K562 (cell line): ENCODE measurements at regions not wholly inside any gene's neighbourhood (a gene's known extent, or its start where the extent isn't known, plus 50 kb on each side); places are given as distances from the start of the nearest gene placed in this dataset.

Experiments
- ATAC-seq: fragments of 200-7000 bp; cut with Tn5 transposase; 3 replicates; pipeline ENCODE4 v1.9.1; 2020; ENCODE audit warnings: moderate library complexity
- BruUV-seq: library from RNA; stranded (reverse); fragments of 400-500 nt; replicated peaks from 2 replicates; lab custom pipeline; 2021; lab: Mats Ljungman, UMichigan
- CTCF ChIA-PET: fragments of 300-600 bp; formaldehyde crosslinking; extraction: SDS; loops from one replicate; lab custom pipeline; 2021; ENCODE audit warnings: low intra/inter-chr PET ratio; lab: Yijun Ruan, JAX
- POLR2A ChIA-PET: fragments of 300-600, 350-650 bp; sonication (Branson Sonifier 250); formaldehyde crosslinking; extraction: SDS; loops from one replicate; lab custom pipeline; 2021; ENCODE audit warnings: antibody characterized with exemption, inconsistent platforms; lab: Yijun Ruan, JAX
- DNase-seq, 4 experiments: peaks; one replicate each; pipeline versions ENCODE4 v3.0.0 to v3.0.0-alpha.2; 2011 to 2018; ENCODE audit warnings: low spot score in 3 of 4, mixed read lengths in 3 of 4; ENCODE audit errors: extremely low read depth in 1 of 4
- FAIRE-seq: peaks from 2 replicates; lab custom pipeline; 2011; peaks lifted over from hg19 to GRCh38; lab: Jason Lieb, UNC
- H2AFZ ChIP-seq: 2 replicates; pipeline ENCODE4 v1.6.0; 2011; ENCODE audit warnings: low read depth, low read length, control low read depth, inconsistent platforms
- H3K27ac ChIP-seq: fragments of 200-600 bp; 3 replicates; pipeline ENCODE4 v1.8.0; 2011; ENCODE audit warnings: low read depth, mild to moderate bottlenecking, control low read depth, inconsistent platforms, low read length, moderate library complexity, mixed read lengths; ENCODE audit errors: extremely low read depth
- H3K27me3 ChIP-seq, 2 experiments: fragments of 300-600 bp in 1 of 2; 2 replicates in 1 of 2; 3 replicates in 1 of 2; pipeline versions ENCODE4 v1.6.0 to v1.8.0; 2011; ENCODE audit warnings: inconsistent platforms in 2 of 2, low read length in 2 of 2, mild to moderate bottlenecking in 1 of 2, mixed read lengths in 1 of 2, moderate library complexity in 1 of 2; ENCODE audit not compliant: control insufficient read depth in 2 of 2, insufficient read depth in 2 of 2
- H3K36me3 ChIP-seq: fragments of 300-600 bp; 3 replicates; pipeline ENCODE4 v1.8.0; 2011; ENCODE audit warnings: mild to moderate bottlenecking, low read length, inconsistent platforms; ENCODE audit not compliant: control insufficient read depth, insufficient read depth
- H3K4me1 ChIP-seq, 2 experiments: fragments of 200-600 bp in 1 of 2; replicated peaks in 1 of 2; 2 replicates in 1 of 2; 3 replicates in 1 of 2; pipeline versions ENCODE4 v1.5.1 to v1.8.0; 2011; ENCODE audit warnings: inconsistent platforms in 2 of 2, low read length in 2 of 2, mild to moderate bottlenecking in 1 of 2, mixed read lengths in 1 of 2, moderate library complexity in 1 of 2; ENCODE audit not compliant: control insufficient read depth in 2 of 2, insufficient read depth in 2 of 2
- H3K4me2 ChIP-seq: 2 replicates; pipeline ENCODE4 v1.6.1; 2011; ENCODE audit warnings: low read length, control low read depth, inconsistent platforms, mixed read lengths; ENCODE audit not compliant: insufficient read depth
- H3K4me3 ChIP-seq: fragments of 200-600 bp; sonication (generic), shearing (Covaris generic); 2 replicates; pipeline ENCODE4 v1.5.1; 2016; ENCODE audit warnings: control low read depth, inconsistent platforms
- H3K79me2 ChIP-seq: fragments of 200-600 bp; 3 replicates; pipeline ENCODE4 v1.8.0; 2011; ENCODE audit warnings: low read length, inconsistent platforms; ENCODE audit not compliant: control insufficient read depth, insufficient read depth
- H3K9ac ChIP-seq, 2 experiments: 2 replicates each; pipeline versions ENCODE4 v1.6.0 to v1.6.1; 2011; ENCODE audit warnings: low read depth in 2 of 2, low read length in 2 of 2, control low read depth in 1 of 2, inconsistent platforms in 1 of 2, mild to moderate bottlenecking in 1 of 2, mixed read lengths in 1 of 2; ENCODE audit not compliant: insufficient read depth in 1 of 2
- H3K9me1 ChIP-seq: one replicate; pipeline ENCODE4 v1.6.0; 2011; ENCODE audit warnings: inconsistent platforms, mild to moderate bottlenecking, low read length, moderate library complexity; ENCODE audit not compliant: control insufficient read depth, insufficient read depth
- H3K9me3 ChIP-seq: replicated peaks from 2 replicates; pipeline ENCODE4 v1.5.1; 2011; ENCODE audit warnings: low read depth, low read length, inconsistent platforms; ENCODE audit not compliant: control insufficient read depth, insufficient read depth
- H4K20me1 ChIP-seq: replicated peaks from 2 replicates; pipeline ENCODE4 v1.6.1; 2011; ENCODE audit warnings: low read length, inconsistent platforms, mixed read lengths; ENCODE audit not compliant: control insufficient read depth, insufficient read depth
- CGGBP1 ChIP-seq: fragments of 250-450 bp; sonication (Bioruptor Pico); IDR thresholded peaks from 2 replicates; pipeline ENCODE4 v1.9.0; 2021; ENCODE audit warnings: mild to moderate bottlenecking
- EZH2 ChIP-seq: IDR thresholded peaks from 2 replicates; pipeline ENCODE4 v1.6.1; 2012; ENCODE audit warnings: low read depth, mild to moderate bottlenecking, inconsistent platforms, low read length, borderline replicate concordance
- PKNOX1 ChIP-seq: fragments of 450-650 bp; IDR thresholded peaks from 2 replicates; pipeline ENCODE4 v1.6.1; 2016
- POLR3G ChIP-seq: IDR thresholded peaks from 2 replicates; pipeline ENCODE4 v1.6.1; 2011; ENCODE audit not compliant: insufficient read length, insufficient replicate concordance; ENCODE audit errors: extremely low read depth
- PTRF ChIP-seq: fragments of 450-650 bp; IDR thresholded peaks from 2 replicates; pipeline ENCODE4 v1.6.1; 2016; ENCODE audit warnings: mild to moderate bottlenecking, missing genetic modification characterization, missing compliant biosample characterization
- RFX1 ChIP-seq: fragments of 450-650 bp; IDR thresholded peaks from 2 replicates; pipeline ENCODE4 v1.6.1; 2016; ENCODE audit warnings: mild to moderate bottlenecking, moderate library complexity
- SETDB1 ChIP-seq: IDR thresholded peaks from one replicate; pipeline ENCODE4 v1.6.1; 2012; ENCODE audit warnings: low read length, control low read depth, inconsistent platforms
- TCF7 ChIP-seq: sonication (generic); IDR thresholded peaks from 2 replicates; pipeline ENCODE4 v1.6.1; 2016; ENCODE audit warnings: antibody characterized with exemption, borderline replicate concordance
- ZBTB11 ChIP-seq, 3 experiments: fragments of 200-800 bp in 1 of 3; fragments of 250-450 bp in 1 of 3; fragments of 450-650 bp in 1 of 3; sonication (Bioruptor Pico) in 1 of 3; sonication (Bioruptor generic) in 1 of 3; formaldehyde crosslinking in 1 of 3; IDR thresholded peaks; 2 replicates each; pipeline versions ENCODE4 v1.6.1 to v1.8.0; 2016 to 2022; ENCODE audit warnings: mild to moderate bottlenecking in 2 of 3, missing genetic modification characterization in 2 of 3, missing compliant biosample characterization in 1 of 3, moderate library complexity in 1 of 3
- ZNF589 ChIP-seq: fragments of 200-800 bp; sonication (Bioruptor generic); IDR thresholded peaks from 2 replicates; pipeline ENCODE4 v1.6.1; 2016; ENCODE audit warnings: low read depth, missing genetic modification characterization, missing compliant biosample characterization
- ZNF780A ChIP-seq: fragments of 250-450 bp; sonication (Bioruptor Pico); IDR thresholded peaks from 2 replicates; pipeline ENCODE4 v1.5.0; 2021; ENCODE audit warnings: mild to moderate bottlenecking
- ZNF79 ChIP-seq: fragments of 250-450 bp; sonication (Bioruptor Pico); IDR thresholded peaks from 2 replicates; pipeline ENCODE4 v1.4.0; 2020; ENCODE audit warnings: low read depth, mild to moderate bottlenecking, moderate library complexity
- WGBS: fragments of 100-300 bp; shearing (Covaris generic); methylation state at CpG from one replicate; pipeline ENCODE4 v1.1.6; 2016; ENCODE audit warnings: low coverage, mixed read lengths; ENCODE audit not compliant: insufficient coverage; ENCODE audit errors: missing lambda C conversion rate; 5-methylcytosine and 5-hydroxymethylcytosine counted together
- in situ Hi-C: fragments of 300-500 bp; cut with MboI; formaldehyde crosslinking; loops from 4 replicates; pipeline ENCODE4 v1.15.0; 2018; ENCODE audit warnings: inconsistent platforms, mixed read lengths
- intact Hi-C: fragments of 100-400 bp; cut with micrococcal nuclease; formaldehyde crosslinking; loops from 2 replicates; pipeline ENCODE4 v1.14.2; 2022

GRCh38 chr3:105950881-105951600 lies 82.2 kb upstream of the CBLB start:
- in situ Hi-C loops: no loop called here
- ChIA-PET POLR2A (no interaction called here), CTCF (no interaction called here)
- intact Hi-C loops: no loop called here
- H3K27me3 ChIP-seq: no peaks in the 10 kb centered on the region
- H3K9ac ChIP-seq: no peak overlapping the region
- 17% methylated on average over 2 of the region's 2 CpGs for WGBS
- no peak for DNase-seq
- H3K36me3 ChIP-seq: no peaks in the 10 kb centered on the region
- no peaks in the 10 kb centered on the region for H3K4me1 ChIP-seq
- no peaks in the 10 kb centered on the region for H3K9me1 ChIP-seq
- no peak for ATAC-seq
- H2AFZ ChIP-seq: 0 out of 2 replicates have a peak overlapping the region, but pooled peaks have one; percentile 32
- no peaks in the 10 kb centered on the region for H3K79me2 ChIP-seq
- FAIRE-seq: no peak
- H3K27ac ChIP-seq: no peak overlapping the region
- no peaks in the 10 kb centered on the region for H3K9me3 ChIP-seq
- H4K20me1 ChIP-seq: no peaks in the 10 kb centered on the region
- BruUV-seq: no TSS peak
- H3K4me3 ChIP-seq: no peak overlapping the region
- TF ChIP-seq EZH2: no peak
- no peak for TF ChIP-seq ZBTB11 (CRISPR knock-in tag; IDR thresholded peaks at IDR 0.05)
- no peak for TF ChIP-seq PKNOX1
- no peak for TF ChIP-seq ZNF79
- no peak for TF ChIP-seq ZNF589 (CRISPR knock-in tag)
- no peak for TF ChIP-seq PTRF (tag)
- no peak for TF ChIP-seq SETDB1
- no peak for TF ChIP-seq POLR3G
- TF ChIP-seq CGGBP1: no peak
- TF ChIP-seq RFX1: no peak
- no peak for TF ChIP-seq TCF7
- TF ChIP-seq ZNF780A (CRISPR knock-in tag): no peak
- H3K4me2 ChIP-seq: no peak overlapping the region
